IMR-90 (cell line): ENCODE measurements at regions not wholly inside any gene's neighbourhood (a gene's known extent, or its start where the extent isn't known, plus 50 kb on each side); places are given as distances from the start of the nearest gene placed in this dataset.

Source experiments
- ATAC-seq: fragments of 200-7000 bp; cut with Tn5 transposase; 2 replicates; pipeline ENCODE4 v1.9.1; 2020; ENCODE audit warnings: low read depth, mild to moderate bottlenecking, moderate library complexity
- BruUV-seq: library from RNA; stranded (reverse); fragments of 400-500 nt; replicated peaks from 2 replicates; lab custom pipeline; 2021; lab: Mats Ljungman, UMichigan
- CTCF ChIA-PET: fragments of 300-600 bp; formaldehyde crosslinking; extraction: SDS; loops from one replicate; lab custom pipeline; 2021; ENCODE audit warnings: antibody characterized with exemption; lab: Yijun Ruan, JAX
- POLR2A ChIA-PET: fragments of 300-600 bp; sonication (Branson Sonifier 250); formaldehyde crosslinking; loops from one replicate; lab custom pipeline; 2022; ENCODE audit warnings: antibody characterized with exemption; ENCODE audit not compliant: unreplicated experiment; lab: Charles Lee
- DNase-seq: peaks from one replicate; pipeline ENCODE4 v3.0.0; 2013
- H2AFZ ChIP-seq: replicated peaks from 2 replicates; pipeline ENCODE3; 2013; ENCODE audit warnings: low read length, mild to moderate bottlenecking; ENCODE audit not compliant: poor library complexity
- H2AK5ac ChIP-seq: 2 replicates; pipeline ENCODE4 v1.6.1; 2013; ENCODE audit warnings: low read depth, low read length, inconsistent platforms
- H2AK9ac ChIP-seq: replicated peaks from 2 replicates; pipeline ENCODE3; 2013; ENCODE audit warnings: mild to moderate bottlenecking, low read depth, low read length, moderate library complexity; ENCODE audit not compliant: poor library complexity
- H2BK120ac ChIP-seq: 2 replicates; pipeline ENCODE4 v1.6.1; 2013; ENCODE audit warnings: low read depth, low read length, inconsistent platforms
- H2BK15ac ChIP-seq: 3 replicates; pipeline ENCODE4 v1.6.1; 2013; ENCODE audit warnings: low read depth, low read length, inconsistent platforms
- H2BK20ac ChIP-seq: 2 replicates; pipeline ENCODE4 v1.6.1; 2013; ENCODE audit warnings: low read depth, mild to moderate bottlenecking, inconsistent platforms, low read length, moderate library complexity
- H2BK5ac ChIP-seq: 2 replicates; pipeline ENCODE4 v1.6.1; 2013; ENCODE audit warnings: mild to moderate bottlenecking, low read depth, low read length, inconsistent platforms; ENCODE audit not compliant: poor library complexity, severe bottlenecking
- H3K14ac ChIP-seq: replicated peaks from 2 replicates; pipeline ENCODE4 v1.6.1; 2013; ENCODE audit warnings: low read depth, low read length, inconsistent platforms
- H3K18ac ChIP-seq: 2 replicates; pipeline ENCODE4 v1.6.1; 2013; ENCODE audit warnings: low read depth, low read length, control low read depth
- H3K23ac ChIP-seq: 2 replicates; pipeline ENCODE4 v1.6.1; 2013; ENCODE audit warnings: low read depth, low read length, inconsistent platforms
- H3K27ac ChIP-seq: 2 replicates; pipeline ENCODE4 v1.5.1; 2013; ENCODE audit warnings: mild to moderate bottlenecking, control low read depth, low read length; ENCODE audit not compliant: insufficient read depth
- H3K27me3 ChIP-seq: 2 replicates; pipeline ENCODE4 v1.6.1; 2013; ENCODE audit warnings: low read length; ENCODE audit not compliant: control insufficient read depth, insufficient read depth
- H3K36me3 ChIP-seq: 2 replicates; pipeline ENCODE4 v1.6.1; 2013; ENCODE audit warnings: low read length, mixed read lengths; ENCODE audit not compliant: control insufficient read depth, insufficient read depth
- H3K4ac ChIP-seq: 2 replicates; pipeline ENCODE4 v1.6.1; 2013; ENCODE audit warnings: low read depth, low read length, inconsistent platforms
- H3K4me1 ChIP-seq: 2 replicates; pipeline ENCODE4 v1.6.1; 2013; ENCODE audit warnings: low read length, mixed read lengths; ENCODE audit not compliant: control insufficient read depth, insufficient read depth
- H3K4me2 ChIP-seq: 2 replicates; pipeline ENCODE4 v1.6.1; 2013; ENCODE audit warnings: low read depth, mild to moderate bottlenecking, control low read depth, low read length, moderate library complexity
- H3K4me3 ChIP-seq: 2 replicates; pipeline ENCODE4 v1.5.1; 2013; ENCODE audit warnings: low read depth, mild to moderate bottlenecking, control low read depth, low read length, moderate library complexity; ENCODE audit not compliant: insufficient read depth
- H3K56ac ChIP-seq: 2 replicates; pipeline ENCODE4 v1.6.1; 2013; ENCODE audit warnings: low read length, inconsistent platforms; ENCODE audit not compliant: insufficient read depth; ENCODE audit errors: extremely low read depth
- H3K79me1 ChIP-seq, 2 experiments: 2 replicates each; pipeline ENCODE4 v1.6.1; 2013; ENCODE audit warnings: low read length in 2 of 2, inconsistent platforms in 1 of 2, low read depth in 1 of 2
- H3K9ac ChIP-seq: 2 replicates; pipeline ENCODE4 v1.6.1; 2013; ENCODE audit warnings: low read depth, low read length, control low read depth
- H3K9me1 ChIP-seq: 2 replicates; pipeline ENCODE4 v1.6.1; 2013; ENCODE audit warnings: low read length, inconsistent platforms; ENCODE audit not compliant: insufficient read depth
- H3K9me3 ChIP-seq: 2 replicates; pipeline ENCODE4 v1.6.1; 2013; ENCODE audit warnings: low read length; ENCODE audit not compliant: control insufficient read depth, insufficient read depth
- H4K20me1 ChIP-seq: 2 replicates; pipeline ENCODE4 v1.6.1; 2013; ENCODE audit warnings: low read length, inconsistent platforms; ENCODE audit not compliant: insufficient read depth
- H4K5ac ChIP-seq: 2 replicates; pipeline ENCODE4 v1.6.1; 2013; ENCODE audit warnings: mild to moderate bottlenecking, low read depth, low read length, control low read depth
- H4K8ac ChIP-seq, 2 experiments: 2 replicates each; pipeline ENCODE4 v1.6.1; 2013; ENCODE audit warnings: low read depth in 2 of 2, low read length in 2 of 2, control low read depth in 1 of 2, inconsistent platforms in 1 of 2
- H4K91ac ChIP-seq: 2 replicates; pipeline ENCODE4 v1.6.1; 2013; ENCODE audit warnings: low read depth, low read length, inconsistent platforms; ENCODE audit not compliant: insufficient read depth
- BHLHE40 ChIP-seq: fragments of 150-350 bp; IDR thresholded peaks from 2 replicates; pipeline ENCODE4 v1.6.1; 2016; ENCODE audit warnings: mild to moderate bottlenecking, low read depth, low read length
- CEBPB ChIP-seq: IDR thresholded peaks from 2 replicates; pipeline ENCODE4 v1.6.1; 2012; ENCODE audit warnings: low read depth, low read length, improper control_type of control experiment
- CHD1 ChIP-seq: IDR thresholded peaks from 2 replicates; pipeline ENCODE4 v1.6.1; 2012; ENCODE audit warnings: low read depth, low read length, improper control_type of control experiment
- FOS ChIP-seq: fragments of 150-350 bp; IDR thresholded peaks from 2 replicates; pipeline ENCODE4 v1.6.1; 2016; ENCODE audit warnings: low read depth, low read length
- MAFK ChIP-seq: IDR thresholded peaks from 2 replicates; pipeline ENCODE4 v1.6.1; 2012; ENCODE audit warnings: low read depth, low read length, improper control_type of control experiment
- MAZ ChIP-seq: IDR thresholded peaks from 2 replicates; pipeline ENCODE4 v1.6.1; 2012; ENCODE audit warnings: low read depth, mild to moderate bottlenecking, low read length, improper control_type of control experiment, moderate library complexity, borderline replicate concordance
- MXI1 ChIP-seq: IDR thresholded peaks from 2 replicates; pipeline ENCODE4 v1.6.1; 2012; ENCODE audit warnings: low read depth, mild to moderate bottlenecking, low read length, moderate library complexity, borderline replicate concordance
- NFE2L2 ChIP-seq: fragments of 150-350 bp; IDR thresholded peaks from 2 replicates; pipeline ENCODE4 v1.6.1; 2016; ENCODE audit warnings: low read depth, mild to moderate bottlenecking, low read length
- POLR2A ChIP-seq: IDR thresholded peaks from 2 replicates; pipeline ENCODE4 v1.6.1; 2012; ENCODE audit warnings: mild to moderate bottlenecking, low read depth, low read length
- RAD21 ChIP-seq: IDR thresholded peaks from 2 replicates; pipeline ENCODE4 v1.6.1; 2012; ENCODE audit warnings: low read length, improper control_type of control experiment
- RCOR1 ChIP-seq: IDR thresholded peaks from 2 replicates; pipeline ENCODE4 v1.6.1; 2012; ENCODE audit warnings: mild to moderate bottlenecking, low read length, improper control_type of control experiment; ENCODE audit not compliant: insufficient replicate concordance
- RFX5 ChIP-seq: IDR thresholded peaks from 2 replicates; pipeline ENCODE4 v1.8.0; 2012; ENCODE audit warnings: low read depth, mild to moderate bottlenecking, low read length, moderate library complexity
- SMC3 ChIP-seq: fragments of 150-350 bp; IDR thresholded peaks from 2 replicates; pipeline ENCODE4 v1.6.1; 2016; ENCODE audit warnings: low read depth, mild to moderate bottlenecking, antibody characterized with exemption, low read length, moderate library complexity
- WGBS, 2 experiments: methylation state at CpG; one replicate each; pipeline versions ENCODE4 v1.1.5 to v1.1.7; 2013; ENCODE audit warnings: missing lambda C conversion rate in 2 of 2; ENCODE audit not compliant: insufficient read length in 1 of 2; ENCODE audit errors: extremely low coverage in 2 of 2; 5-methylcytosine and 5-hydroxymethylcytosine counted together
- dilution Hi-C: fragments of 300-500 bp; cut with HindIII; formaldehyde crosslinking; loops from one replicate; pipeline ENCODE4 v1.14.3; 2018; ENCODE audit warnings: low sequenced_read_pairs; ENCODE audit not compliant: unreplicated experiment
- in situ Hi-C: fragments of 300-500 bp; cut with MboI; formaldehyde crosslinking; loops from 3 replicates; pipeline ENCODE4 v1.14.3; 2019; ENCODE audit warnings: low sequenced_read_pairs, inconsistent platforms, mixed read lengths
- intact Hi-C: fragments of 100-400 bp; cut with micrococcal nuclease; formaldehyde crosslinking; loops from 2 replicates; pipeline ENCODE4 v1.10.0; 2022
- TF ChIP-seq, protein P1 (sequence below): conservative IDR thresholded peaks from 2 replicates; pipeline ENCODE4 v1.5.1; 2012; ENCODE audit warnings: mild to moderate bottlenecking, low read depth, low read length, improper control_type of control experiment
- TF ChIP-seq, protein P2 (sequence below): fragments of 150-350 bp; IDR thresholded peaks from 2 replicates; pipeline ENCODE4 v1.6.1; 2017; ENCODE audit warnings: mild to moderate bottlenecking, antibody characterized with exemption, low read length, low read depth
- TF ChIP-seq, protein P3 (sequence below): fragments of 150-350 bp; IDR thresholded peaks from 2 replicates; pipeline ENCODE4 v1.6.1; 2016; ENCODE audit warnings: low read depth, mild to moderate bottlenecking, low read length, moderate library complexity, borderline replicate concordance

DNA sequence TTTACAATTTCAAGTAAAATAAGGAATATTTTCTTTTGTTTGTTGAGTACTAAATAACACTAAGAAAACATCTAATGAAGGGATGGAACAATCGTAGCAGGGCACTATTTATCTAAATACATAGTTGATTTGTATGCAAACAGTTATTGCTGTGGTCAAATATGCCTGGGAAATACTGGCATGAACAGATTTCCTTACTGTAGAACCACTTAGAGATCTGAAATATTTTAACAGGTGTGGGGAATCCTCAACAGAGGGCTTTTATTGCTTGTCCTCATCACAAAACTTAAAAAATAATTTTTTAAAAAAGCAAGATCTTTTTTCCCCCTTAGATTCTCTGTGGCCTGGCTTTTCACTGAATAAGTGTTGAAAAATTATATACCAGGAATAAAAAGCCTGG lies 233.0 kb upstream of the FAM83B start:
- H3K4me1 ChIP-seq: peaks cover 5% of the 10 kb centered on the region; the same call in 1 of the 2 replicates
- H3K36me3 ChIP-seq: no peaks in the 10 kb centered on the region
- H2AFZ ChIP-seq: no peak overlapping the region
- no peak overlapping the region for H4K91ac ChIP-seq
- dilution Hi-C loops (no loop called here), in situ Hi-C loops (no loop called here), intact Hi-C loops (no loop called here)
- H3K9me3 ChIP-seq: no peaks in the 10 kb centered on the region
- no peaks in the 10 kb centered on the region for H3K27me3 ChIP-seq
- H3K79me1 ChIP-seq: no peaks in the 10 kb centered on the region
- no peak overlapping the region for H2BK120ac ChIP-seq
- WGBS, 2 experiments: no CpG with 5 or more reads among the region's 1 CpG
- ChIA-PET CTCF (no interaction called here), POLR2A (no interaction called here)
- DNase-seq (no peak), ATAC-seq (no peak)
- no peaks in the 10 kb centered on the region for H3K9me1 ChIP-seq
- H3K18ac ChIP-seq: no peak overlapping the region
- H4K20me1 ChIP-seq: no peaks in the 10 kb centered on the region
- no peak overlapping the region for H3K4me2 ChIP-seq
- no peak overlapping the region for H2BK20ac ChIP-seq
- H2BK5ac ChIP-seq: no peak overlapping the region
- H3K23ac ChIP-seq: no peak overlapping the region
- H3K9ac ChIP-seq: no peak overlapping the region
- no peak overlapping the region for H3K14ac ChIP-seq
- TF ChIP-seq MAFK (no peak), RFX5 (no peak), SMC3 (no peak), POLR2A (no peak), CHD1 (no peak), NFE2L2 (no peak), MXI1 (no peak), FOS (no peak), CEBPB (no peak), RAD21 (no peak), MAZ (no peak), BHLHE40 (no peak), RCOR1 (no peak)
- TF ChIP-seq, protein P1, sequence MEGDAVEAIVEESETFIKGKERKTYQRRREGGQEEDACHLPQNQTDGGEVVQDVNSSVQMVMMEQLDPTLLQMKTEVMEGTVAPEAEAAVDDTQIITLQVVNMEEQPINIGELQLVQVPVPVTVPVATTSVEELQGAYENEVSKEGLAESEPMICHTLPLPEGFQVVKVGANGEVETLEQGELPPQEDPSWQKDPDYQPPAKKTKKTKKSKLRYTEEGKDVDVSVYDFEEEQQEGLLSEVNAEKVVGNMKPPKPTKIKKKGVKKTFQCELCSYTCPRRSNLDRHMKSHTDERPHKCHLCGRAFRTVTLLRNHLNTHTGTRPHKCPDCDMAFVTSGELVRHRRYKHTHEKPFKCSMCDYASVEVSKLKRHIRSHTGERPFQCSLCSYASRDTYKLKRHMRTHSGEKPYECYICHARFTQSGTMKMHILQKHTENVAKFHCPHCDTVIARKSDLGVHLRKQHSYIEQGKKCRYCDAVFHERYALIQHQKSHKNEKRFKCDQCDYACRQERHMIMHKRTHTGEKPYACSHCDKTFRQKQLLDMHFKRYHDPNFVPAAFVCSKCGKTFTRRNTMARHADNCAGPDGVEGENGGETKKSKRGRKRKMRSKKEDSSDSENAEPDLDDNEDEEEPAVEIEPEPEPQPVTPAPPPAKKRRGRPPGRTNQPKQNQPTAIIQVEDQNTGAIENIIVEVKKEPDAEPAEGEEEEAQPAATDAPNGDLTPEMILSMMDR: no peak
- TF ChIP-seq, protein P2, sequence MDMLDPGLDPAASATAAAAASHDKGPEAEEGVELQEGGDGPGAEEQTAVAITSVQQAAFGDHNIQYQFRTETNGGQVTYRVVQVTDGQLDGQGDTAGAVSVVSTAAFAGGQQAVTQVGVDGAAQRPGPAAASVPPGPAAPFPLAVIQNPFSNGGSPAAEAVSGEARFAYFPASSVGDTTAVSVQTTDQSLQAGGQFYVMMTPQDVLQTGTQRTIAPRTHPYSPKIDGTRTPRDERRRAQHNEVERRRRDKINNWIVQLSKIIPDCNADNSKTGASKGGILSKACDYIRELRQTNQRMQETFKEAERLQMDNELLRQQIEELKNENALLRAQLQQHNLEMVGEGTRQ: no peak
- TF ChIP-seq, protein P3, sequence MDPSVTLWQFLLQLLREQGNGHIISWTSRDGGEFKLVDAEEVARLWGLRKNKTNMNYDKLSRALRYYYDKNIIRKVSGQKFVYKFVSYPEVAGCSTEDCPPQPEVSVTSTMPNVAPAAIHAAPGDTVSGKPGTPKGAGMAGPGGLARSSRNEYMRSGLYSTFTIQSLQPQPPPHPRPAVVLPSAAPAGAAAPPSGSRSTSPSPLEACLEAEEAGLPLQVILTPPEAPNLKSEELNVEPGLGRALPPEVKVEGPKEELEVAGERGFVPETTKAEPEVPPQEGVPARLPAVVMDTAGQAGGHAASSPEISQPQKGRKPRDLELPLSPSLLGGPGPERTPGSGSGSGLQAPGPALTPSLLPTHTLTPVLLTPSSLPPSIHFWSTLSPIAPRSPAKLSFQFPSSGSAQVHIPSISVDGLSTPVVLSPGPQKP: no peak
- no TSS peak for BruUV-seq
- H3K27ac ChIP-seq: no peak overlapping the region
- H3K4me3 ChIP-seq: no peak overlapping the region
- H4K5ac ChIP-seq: no peak overlapping the region
- H2BK15ac ChIP-seq: no peak overlapping the region
- H2AK5ac ChIP-seq: no peak overlapping the region
- H3K56ac ChIP-seq: no peak overlapping the region
- no peak overlapping the region for H3K4ac ChIP-seq
- no peak overlapping the region for H2AK9ac ChIP-seq
- no peak overlapping the region for H4K8ac ChIP-seq
